ENCODE measurements at regions not wholly inside any gene's neighbourhood (a gene's known extent, or its start where the extent isn't known, plus 50 kb on each side); places are given as distances from the start of the nearest gene placed in this dataset.

DNA sequence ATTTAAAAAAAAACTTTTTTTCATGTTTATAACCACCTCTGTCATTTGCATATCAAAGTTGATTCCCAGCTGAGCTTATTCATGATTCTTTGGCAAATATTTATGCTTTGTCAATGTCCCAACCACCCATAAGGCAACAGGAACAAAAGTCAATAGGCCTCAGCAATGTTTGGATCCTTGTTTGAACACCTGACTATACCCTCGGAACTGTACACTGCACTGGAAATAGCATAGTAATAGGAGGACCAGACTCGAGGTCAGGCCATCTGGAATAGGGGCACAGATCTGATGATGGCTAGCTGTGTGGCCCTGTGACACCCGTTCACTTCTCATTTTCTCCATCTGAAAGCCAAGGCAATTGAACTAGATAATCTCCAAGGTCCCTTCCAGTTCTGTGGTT is 301.7 kb upstream of the ATP11B start:
- Histone ChIP-seq H4K20me1 (ENCODE audit: control insufficient read depth, insufficient read depth, low read length, poor library complexity, severe bottlenecking) (no peaks in the 10 kb centered on the region), H3K9ac (ENCODE audit: low read length) (no peak overlapping the region), H3K9me3 (ENCODE audit: control extremely low read depth in 1 of 3, control insufficient read depth in 2 of 3, insufficient read depth in 1 of 3, low read length in 2 of 3) (no peaks in the 10 kb centered on the region), H3K4me3 (ENCODE audit: control extremely low read depth in 1 of 5, extremely low read depth in 1 of 5, insufficient read depth in 1 of 5, low read depth in 2 of 5, low read length in 4 of 5) (no peak overlapping the region), H3K27ac (ENCODE audit: low read length in 2 of 2) (no peak overlapping the region), H3K27me3 (replicated peaks in 1 of 4; ENCODE audit: control extremely low read depth in 1 of 4, control insufficient read depth in 3 of 4, insufficient read depth in 4 of 4, low read length in 3 of 4) (no peaks in the 10 kb centered on the region), H3K36me3 (replicated peaks in 1 of 2; ENCODE audit: control extremely low read depth in 1 of 2, control insufficient read depth in 1 of 2, extremely low read depth in 1 of 2, insufficient read depth in 2 of 2, low read length in 1 of 2) (no peaks in the 10 kb centered on the region), H2AFZ (ENCODE audit: insufficient read depth, low read depth, low read length, poor library complexity, severe bottlenecking) (no peak overlapping the region), H3K79me2 (ENCODE audit: control insufficient read depth, insufficient read depth, low read length) (no peaks in the 10 kb centered on the region), H3K4me2 (replicated peaks; ENCODE audit: low read depth, low read length, poor library complexity, severe bottlenecking) (no peak overlapping the region), H3K4me1 (ENCODE audit: control insufficient read depth in 2 of 2, insufficient read depth in 2 of 2, low read length in 2 of 2) (no peaks in the 10 kb centered on the region)
- no peak for DNase-seq
- Mint-ChIP-seq H3K27me3 (peaks cover 3% of the 10 kb centered on the region), H3K4me1 (no peaks in the 10 kb centered on the region), H3K4me3 (no peak overlapping the region), H3K9me3 (ENCODE audit: insufficient read depth) (no peaks in the 10 kb centered on the region), H3K27ac (no peak overlapping the region)
- TF ChIP-seq EZH2 (IDR thresholded peaks at IDR 0.05; ENCODE audit: borderline replicate concordance, insufficient read depth, low read depth, low read length, poor library complexity, severe bottlenecking): no peak
- TF ChIP-seq, protein P1, sequence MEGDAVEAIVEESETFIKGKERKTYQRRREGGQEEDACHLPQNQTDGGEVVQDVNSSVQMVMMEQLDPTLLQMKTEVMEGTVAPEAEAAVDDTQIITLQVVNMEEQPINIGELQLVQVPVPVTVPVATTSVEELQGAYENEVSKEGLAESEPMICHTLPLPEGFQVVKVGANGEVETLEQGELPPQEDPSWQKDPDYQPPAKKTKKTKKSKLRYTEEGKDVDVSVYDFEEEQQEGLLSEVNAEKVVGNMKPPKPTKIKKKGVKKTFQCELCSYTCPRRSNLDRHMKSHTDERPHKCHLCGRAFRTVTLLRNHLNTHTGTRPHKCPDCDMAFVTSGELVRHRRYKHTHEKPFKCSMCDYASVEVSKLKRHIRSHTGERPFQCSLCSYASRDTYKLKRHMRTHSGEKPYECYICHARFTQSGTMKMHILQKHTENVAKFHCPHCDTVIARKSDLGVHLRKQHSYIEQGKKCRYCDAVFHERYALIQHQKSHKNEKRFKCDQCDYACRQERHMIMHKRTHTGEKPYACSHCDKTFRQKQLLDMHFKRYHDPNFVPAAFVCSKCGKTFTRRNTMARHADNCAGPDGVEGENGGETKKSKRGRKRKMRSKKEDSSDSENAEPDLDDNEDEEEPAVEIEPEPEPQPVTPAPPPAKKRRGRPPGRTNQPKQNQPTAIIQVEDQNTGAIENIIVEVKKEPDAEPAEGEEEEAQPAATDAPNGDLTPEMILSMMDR (IDR thresholded peaks at IDR 0.05): no peak
- ATAC-seq (ENCODE audit: low read depth): no peak
- POLR2A ChIA-PET: no interaction called here
- CTCF ChIA-PET: no interaction called here
- intact Hi-C loops (cut with micrococcal nuclease): no loop called here
- WGBS (ENCODE audit: insufficient coverage): 86% methylated on average over 3 of the region's 3 CpGs

GRCh38 chr3:182492536-182492935 is 300.8 kb upstream of the ATP11B start:
- H3K9ac ChIP-seq (ENCODE audit: low read length): no peak overlapping the region
- H3K9me3 Mint-ChIP-seq (ENCODE audit: insufficient read depth): no peaks in the 10 kb centered on the region
- ChIA-PET CTCF (no interaction called here), POLR2A (no interaction called here)
- H3K9me3 ChIP-seq (ENCODE audit: control extremely low read depth in 1 of 3, control insufficient read depth in 2 of 3, insufficient read depth in 1 of 3, low read length in 2 of 3): no peaks in the 10 kb centered on the region
- no peak overlapping the region for H2AFZ ChIP-seq (ENCODE audit: insufficient read depth, low read depth, low read length, poor library complexity, severe bottlenecking)
- DNase-seq (no peak), ATAC-seq (ENCODE audit: low read depth) (no peak)
- H3K4me1 Mint-ChIP-seq: no peaks in the 10 kb centered on the region
- H3K4me2 ChIP-seq (replicated peaks; ENCODE audit: low read depth, low read length, poor library complexity, severe bottlenecking): no peak overlapping the region
- no peaks in the 10 kb centered on the region for H3K4me1 ChIP-seq (ENCODE audit: control insufficient read depth in 2 of 2, insufficient read depth in 2 of 2, low read length in 2 of 2)
- TF ChIP-seq, protein P1 (IDR thresholded peaks at IDR 0.05): no peak
- no peak for TF ChIP-seq EZH2 (IDR thresholded peaks at IDR 0.05; ENCODE audit: borderline replicate concordance, insufficient read depth, low read depth, low read length, poor library complexity, severe bottlenecking)
- no CpG with 5 or more reads among the region's 3 CpGs for WGBS (ENCODE audit: insufficient coverage)
- H3K27me3 Mint-ChIP-seq: peaks cover 3% of the 10 kb centered on the region
- no peak overlapping the region for H3K27ac Mint-ChIP-seq
- no peak overlapping the region for H3K4me3 Mint-ChIP-seq
- intact Hi-C loops (cut with micrococcal nuclease): no loop called here
- no peaks in the 10 kb centered on the region for H3K79me2 ChIP-seq (ENCODE audit: control insufficient read depth, insufficient read depth, low read length)
- H3K27me3 ChIP-seq (replicated peaks in 1 of 4; ENCODE audit: control extremely low read depth in 1 of 4, control insufficient read depth in 3 of 4, insufficient read depth in 4 of 4, low read length in 3 of 4): no peaks in the 10 kb centered on the region
- no peaks in the 10 kb centered on the region for H4K20me1 ChIP-seq (ENCODE audit: control insufficient read depth, insufficient read depth, low read length, poor library complexity, severe bottlenecking)
- H3K36me3 ChIP-seq (replicated peaks in 1 of 2; ENCODE audit: control extremely low read depth in 1 of 2, control insufficient read depth in 1 of 2, extremely low read depth in 1 of 2, insufficient read depth in 2 of 2, low read length in 1 of 2): no peaks in the 10 kb centered on the region
- H3K4me3 ChIP-seq (ENCODE audit: control extremely low read depth in 1 of 5, extremely low read depth in 1 of 5, insufficient read depth in 1 of 5, low read depth in 2 of 5, low read length in 4 of 5): no peak overlapping the region
- H3K27ac ChIP-seq (ENCODE audit: low read length in 2 of 2): no peak overlapping the region
